ENCODE measurements at regions not wholly inside any gene's neighbourhood (a gene's known extent, or its start where the extent isn't known, plus 50 kb on each side); places are given as distances from the start of the nearest gene placed in this dataset.

DNA sequence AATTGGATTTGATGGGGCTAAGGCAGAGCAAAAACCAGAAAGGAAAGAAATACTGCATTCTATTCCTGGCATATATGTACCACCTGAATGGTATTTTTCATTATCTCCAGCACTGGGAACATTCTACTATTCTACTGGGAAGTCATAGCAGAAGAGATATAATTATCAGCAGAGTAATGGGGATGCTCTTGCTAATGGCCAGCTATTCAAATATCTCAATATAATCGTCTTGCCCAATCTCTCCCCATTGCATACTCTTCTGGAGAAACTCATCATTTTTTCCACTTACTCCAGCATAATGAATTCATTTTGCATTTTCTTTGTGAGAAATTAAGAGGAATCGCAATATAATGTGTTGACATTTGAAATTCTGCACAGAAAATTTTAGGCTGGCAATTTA is 1794.7 kb upstream of the PIK3C3 start:
- H3K27ac ChIP-seq (ENCODE audit: low read depth, low read length): no peak overlapping the region
- no peaks in the 10 kb centered on the region for H3K79me1 ChIP-seq (ENCODE audit: low read depth, low read length)
- H3K23me2 ChIP-seq (ENCODE audit: low read depth, low read length): no peaks in the 10 kb centered on the region
- no peaks in the 10 kb centered on the region for H3K79me2 ChIP-seq (ENCODE audit: control insufficient read depth in 1 of 2, insufficient read depth in 2 of 2, low read length in 2 of 2)
- no peak overlapping the region for H2BK120ac ChIP-seq (replicated peaks; ENCODE audit: low read depth, low read length)
- no peak overlapping the region for H3K4me2 ChIP-seq (ENCODE audit: insufficient read depth in 1 of 2, low read depth in 2 of 2, low read length in 2 of 2)
- ChIA-PET CTCF (ENCODE audit: partially characterized antibody) (interaction anchor here (0.7 to 3.7 kb wide), 8 partner anchors 13 to 485 kb away, joined by 3 to 15 read pairs (median 3); no protein-coding TSS in a partner anchor), POLR2A (ENCODE audit: partially characterized antibody) (no interaction called here)
- no peak overlapping the region for H4K91ac ChIP-seq (replicated peaks; ENCODE audit: insufficient read length, low read length)
- no peak overlapping the region for H3K4ac ChIP-seq (replicated peaks; ENCODE audit: insufficient read length, low read depth, low read length)
- peak overlapping the region in 1 of 4 experiments; percentile 8; a peak in 1 of 7 replicates for H3K9ac ChIP-seq (replicated peaks in 1 of 4; ENCODE audit: extremely low read depth in 1 of 4, low read depth in 3 of 4, low read length in 3 of 4)
- no peak overlapping the region for H2BK20ac ChIP-seq (ENCODE audit: low read length)
- FAIRE-seq: no peak
- H3K23ac ChIP-seq (ENCODE audit: insufficient read length): no peak overlapping the region
- no peak overlapping the region for H3K56ac ChIP-seq (replicated peaks; ENCODE audit: insufficient read length, low read depth, low read length)
- no peak overlapping the region for H2BK12ac ChIP-seq (ENCODE audit: low read depth, low read length)
- 88% methylated on average over 2 of the region's 2 CpGs; no CpG with 5 or more reads in 1 of the 2 experiments for WGBS, 2 experiments (ENCODE audit: extremely low coverage in 1 of 2, insufficient coverage in 1 of 2, insufficient read length in 1 of 2, insufficient replicate concordance in 2 of 2, low coverage in 1 of 2, low lambda C conversion rate in 2 of 2, missing lambda C conversion rate in 1 of 2)
- no peak overlapping the region for H2BK15ac ChIP-seq (ENCODE audit: low read length)
- no peak overlapping the region for H2AFZ ChIP-seq (ENCODE audit: low read length)
- H3K4me1 ChIP-seq (replicated peaks in 1 of 4; ENCODE audit: control insufficient read depth in 3 of 4, insufficient read depth in 4 of 4, low read length in 3 of 4): no peaks in the 10 kb centered on the region
- H4K8ac ChIP-seq (ENCODE audit: extremely low read depth, insufficient read depth, low read length): no peak overlapping the region
- H4K5ac ChIP-seq (ENCODE audit: insufficient read length, low read depth, low read length): no peak overlapping the region
- H3K14ac ChIP-seq (ENCODE audit: insufficient read length): no peak overlapping the region
- no peaks in the 10 kb centered on the region for H3K27me3 ChIP-seq (replicated peaks in 1 of 4; ENCODE audit: control insufficient read depth in 3 of 4, extremely low read depth in 1 of 4, insufficient read depth in 3 of 4, low read length in 3 of 4)
- no peak overlapping the region for H2BK5ac ChIP-seq (ENCODE audit: low read depth, low read length)
- no peak overlapping the region for H2AK5ac ChIP-seq (ENCODE audit: low read depth, low read length)
- no peak overlapping the region for H3K18ac ChIP-seq (ENCODE audit: extremely low read depth, low read length)
- no peaks in the 10 kb centered on the region for H3K36me3 ChIP-seq (ENCODE audit: control insufficient read depth in 2 of 4, insufficient read depth in 4 of 4, low read length in 3 of 4)
- H4K20me1 ChIP-seq (replicated peaks in 1 of 2; ENCODE audit: control insufficient read depth in 1 of 2, insufficient read depth in 2 of 2, low read length in 2 of 2): no peaks in the 10 kb centered on the region
- H3K9me3 ChIP-seq (ENCODE audit: insufficient read depth in 2 of 2, low read depth in 1 of 2, low read length in 1 of 2): no peaks in the 10 kb centered on the region
- DNase-seq (ENCODE audit: low read depth in 1 of 2, low spot score in 2 of 2): no peak
- H3K4me3 ChIP-seq (ENCODE audit: extremely low read depth in 1 of 4, insufficient read depth in 2 of 4, low read depth in 3 of 4, low read length in 4 of 4): no peak overlapping the region
- TF ChIP-seq TEAD4 (IDR thresholded peaks at IDR 0.05; ENCODE audit: low read depth, low read length): no peak
- no peak for TF ChIP-seq RFX5 (IDR thresholded peaks at IDR 0.05; ENCODE audit: borderline replicate concordance, low read depth, low read length)
- no peak for TF ChIP-seq SP2 (IDR thresholded peaks at IDR 0.05; ENCODE audit: low read length)
- no peak for TF ChIP-seq GABPA (IDR thresholded peaks at IDR 0.05; ENCODE audit: borderline replicate concordance, insufficient read depth, low read length)
- TF ChIP-seq, protein P1, sequence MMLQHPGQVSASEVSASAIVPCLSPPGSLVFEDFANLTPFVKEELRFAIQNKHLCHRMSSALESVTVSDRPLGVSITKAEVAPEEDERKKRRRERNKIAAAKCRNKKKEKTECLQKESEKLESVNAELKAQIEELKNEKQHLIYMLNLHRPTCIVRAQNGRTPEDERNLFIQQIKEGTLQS (IDR thresholded peaks at IDR 0.05; ENCODE audit: insufficient read depth, low read depth, low read length): no peak
- no peak for TF ChIP-seq EGR1 (IDR thresholded peaks at IDR 0.05; ENCODE audit: borderline replicate concordance, low read depth, low read length)
- no peak for TF ChIP-seq KDM4A (IDR thresholded peaks at IDR 0.05; ENCODE audit: low read depth, low read length, severe bottlenecking)
- no peak for TF ChIP-seq NRF1 (IDR thresholded peaks at IDR 0.05; ENCODE audit: low read depth, low read length)
- no peak for TF ChIP-seq BRCA1 (IDR thresholded peaks at IDR 0.05; ENCODE audit: low read depth, low read length)
- TF ChIP-seq, protein P2, sequence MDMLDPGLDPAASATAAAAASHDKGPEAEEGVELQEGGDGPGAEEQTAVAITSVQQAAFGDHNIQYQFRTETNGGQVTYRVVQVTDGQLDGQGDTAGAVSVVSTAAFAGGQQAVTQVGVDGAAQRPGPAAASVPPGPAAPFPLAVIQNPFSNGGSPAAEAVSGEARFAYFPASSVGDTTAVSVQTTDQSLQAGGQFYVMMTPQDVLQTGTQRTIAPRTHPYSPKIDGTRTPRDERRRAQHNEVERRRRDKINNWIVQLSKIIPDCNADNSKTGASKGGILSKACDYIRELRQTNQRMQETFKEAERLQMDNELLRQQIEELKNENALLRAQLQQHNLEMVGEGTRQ (IDR thresholded peaks at IDR 0.05; ENCODE audit: low read length): no peak
- TF ChIP-seq, protein P3, sequence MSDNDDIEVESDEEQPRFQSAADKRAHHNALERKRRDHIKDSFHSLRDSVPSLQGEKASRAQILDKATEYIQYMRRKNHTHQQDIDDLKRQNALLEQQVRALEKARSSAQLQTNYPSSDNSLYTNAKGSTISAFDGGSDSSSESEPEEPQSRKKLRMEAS (IDR thresholded peaks at IDR 0.05): no peak
- TF ChIP-seq GTF2F1 (IDR thresholded peaks at IDR 0.05; ENCODE audit: borderline replicate concordance, low read depth, low read length): no peak
- no peak for TF ChIP-seq FOSL1 (IDR thresholded peaks at IDR 0.05; ENCODE audit: insufficient read depth, low read depth, low read length)

Measured in H1 (cell line).